Erythroblast (primary cell): ENCODE measurements at regions not wholly inside any gene's neighbourhood (a gene's known extent, or its start where the extent isn't known, plus 50 kb on each side); places are given as distances from the start of the nearest gene placed in this dataset.

Experiments
- GATA1 ChIP-seq: IDR thresholded peaks from 2 replicates; pipeline ENCODE4 v1.6.1; 2011; ENCODE audit warnings: low read depth, mild to moderate bottlenecking, control low read depth, low read length, moderate library complexity
- POLR2A ChIP-seq: IDR thresholded peaks from 2 replicates; pipeline ENCODE4 v1.6.1; 2011; ENCODE audit warnings: mild to moderate bottlenecking, low read length

- no peak for TF ChIP-seq POLR2A
- TF ChIP-seq GATA1: no peak
Observed at GRCh38 chr1:219266524-219266923, 92.8 kb downstream of the LYPLAL1 start.
